Thoracic aorta (tissue), 2 donors: ENCODE measurements at regions not wholly inside any gene's neighbourhood (a gene's known extent, or its start where the extent isn't known, plus 50 kb on each side); places are given as distances from the start of the nearest gene placed in this dataset.

Experiments
- ATAC-seq: fragments of 150-250 bp; one replicate; pipeline ENCODE4 v1.8.0; 2017; ENCODE audit warnings: low read depth; ENCODE audit not compliant: insufficient number of reproducible peaks, low FRiP score
- DNase-seq: peaks from one replicate; pipeline ENCODE4 v3.0.0-alpha.2; 2020; ENCODE audit warnings: low spot score
- H3K27ac ChIP-seq, 2 donors: fragments of 200-600 bp; sonication (generic); 1 replicate in 1 of 2; 2 replicates in 1 of 2; pipeline ENCODE4 v1.5.1; 2016; ENCODE audit warnings: mild to moderate bottlenecking in 2 of 2, moderate library complexity in 2 of 2
- H3K27me3 ChIP-seq: fragments of 200-600 bp; sonication (generic); replicated peaks from 2 replicates; pipeline ENCODE4 v1.6.0; 2016; ENCODE audit warnings: mild to moderate bottlenecking; ENCODE audit not compliant: insufficient read depth
- H3K36me3 ChIP-seq: fragments of 200-600 bp; sonication (generic); one replicate; pipeline ENCODE4 v1.5.1; 2016
- H3K4me1 ChIP-seq, 2 donors: fragments of 200-600 bp; sonication (generic); 1 replicate in 1 of 2; 2 replicates in 1 of 2; pipeline versions ENCODE4 v1.5.1 to v1.6.0; 2016; ENCODE audit warnings: low read depth in 2 of 2, mild to moderate bottlenecking in 1 of 2; ENCODE audit not compliant: control insufficient read depth in 1 of 2
- H3K4me3 ChIP-seq: fragments of 200-600 bp; sonication (generic); 2 replicates; pipeline ENCODE4 v1.5.1; 2016; ENCODE audit warnings: mild to moderate bottlenecking
- H3K9me3 ChIP-seq: fragments of 200-600 bp; sonication (generic); 2 replicates; pipeline ENCODE4 v1.5.1; 2016
- CTCF ChIP-seq: fragments of 200-600 bp; sonication (generic); IDR thresholded peaks from one replicate; pipeline ENCODE4 v1.5.1; 2019; ENCODE audit warnings: antibody characterized with exemption

GRCh38 chr10:61140765-61141392 is 196.9 kb upstream of the RHOBTB1 start:
- H3K4me1 ChIP-seq = no peaks in the 10 kb centered on the region
- ATAC-seq (no peak), DNase-seq (no peak)
- TF ChIP-seq CTCF = peak; percentile 68
- no peaks in the 10 kb centered on the region for H3K36me3 ChIP-seq
- H3K4me3 ChIP-seq = no peak overlapping the region
- no peaks in the 10 kb centered on the region for H3K9me3 ChIP-seq
- no peak overlapping the region for H3K27ac ChIP-seq
- H3K27me3 ChIP-seq = no peaks in the 10 kb centered on the region

- Histone ChIP-seq H3K27ac (no peak overlapping the region), H3K9me3 (no peaks in the 10 kb centered on the region), H3K27me3 (no peaks in the 10 kb centered on the region), H3K4me3 (no peak overlapping the region), H3K4me1 (no peaks in the 10 kb centered on the region), H3K36me3 (no peaks in the 10 kb centered on the region)
- TF ChIP-seq CTCF = no peak
- no peak for ATAC-seq
- no peak for DNase-seq
Measured at GRCh38 chr10:61139592-61139953, 195.6 kb upstream of the RHOBTB1 start.

DNA sequence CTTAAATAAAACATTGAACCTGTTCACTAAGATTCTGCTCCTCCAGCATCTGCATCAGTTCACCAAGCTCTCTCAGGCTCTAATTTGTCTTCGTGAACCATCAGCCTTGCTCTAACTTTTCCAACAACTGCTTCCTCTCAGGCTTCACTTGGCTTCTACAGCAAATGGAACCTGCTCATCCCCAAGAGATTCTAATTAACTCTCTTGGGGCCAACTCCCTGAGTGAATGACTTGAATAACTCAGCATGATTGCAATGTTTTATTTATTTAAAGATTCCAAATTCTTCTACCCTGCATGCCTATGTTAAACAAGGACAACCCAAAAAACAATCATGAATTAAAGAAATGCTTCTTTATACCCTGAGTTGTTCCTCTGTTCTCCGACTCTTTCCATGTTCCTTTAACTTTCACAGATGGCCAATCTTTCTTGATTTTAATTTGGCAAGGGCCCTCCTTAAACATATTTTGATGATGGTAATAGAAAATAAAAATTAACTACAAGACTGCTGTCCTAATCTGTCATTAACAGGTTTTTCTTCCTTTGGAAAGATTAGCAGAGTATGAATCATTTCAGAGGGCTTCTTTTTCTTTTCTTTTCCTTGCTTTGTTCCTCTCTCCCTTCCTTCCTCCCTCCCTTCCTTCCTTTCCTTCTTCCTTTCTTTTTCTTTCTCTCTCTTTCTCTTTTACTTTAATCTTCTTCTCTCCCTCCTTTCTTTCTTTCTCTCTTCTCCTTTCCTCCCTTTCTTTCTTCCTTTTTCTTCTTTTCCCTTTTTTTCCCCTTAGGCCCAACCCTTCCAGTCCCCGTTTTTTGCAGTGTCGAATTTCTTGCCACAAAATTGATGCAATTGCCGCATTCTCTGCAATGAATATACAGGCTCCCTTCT is 195.0 kb upstream of the RHOBTB1 start:
- no peak overlapping the region for H3K27ac ChIP-seq
- no peaks in the 10 kb centered on the region for H3K4me1 ChIP-seq
- H3K9me3 ChIP-seq = no peaks in the 10 kb centered on the region
- H3K36me3 ChIP-seq = no peaks in the 10 kb centered on the region
- no peak for TF ChIP-seq CTCF
- H3K27me3 ChIP-seq = no peaks in the 10 kb centered on the region
- DNase-seq (no peak), ATAC-seq (no peak)
- H3K4me3 ChIP-seq = no peak overlapping the region

- no peaks in the 10 kb centered on the region for H3K4me1 ChIP-seq
- TF ChIP-seq CTCF = no peak
- no peaks in the 10 kb centered on the region for H3K27me3 ChIP-seq
- H3K4me3 ChIP-seq = no peak overlapping the region
- no peaks in the 10 kb centered on the region for H3K9me3 ChIP-seq
- H3K36me3 ChIP-seq = no peaks in the 10 kb centered on the region
- ATAC-seq = no peak
- no peak overlapping the region for H3K27ac ChIP-seq
- DNase-seq = no peak
Measured at GRCh38 chr10:61136139-61136538, 192.2 kb upstream of the RHOBTB1 start.

DNA sequence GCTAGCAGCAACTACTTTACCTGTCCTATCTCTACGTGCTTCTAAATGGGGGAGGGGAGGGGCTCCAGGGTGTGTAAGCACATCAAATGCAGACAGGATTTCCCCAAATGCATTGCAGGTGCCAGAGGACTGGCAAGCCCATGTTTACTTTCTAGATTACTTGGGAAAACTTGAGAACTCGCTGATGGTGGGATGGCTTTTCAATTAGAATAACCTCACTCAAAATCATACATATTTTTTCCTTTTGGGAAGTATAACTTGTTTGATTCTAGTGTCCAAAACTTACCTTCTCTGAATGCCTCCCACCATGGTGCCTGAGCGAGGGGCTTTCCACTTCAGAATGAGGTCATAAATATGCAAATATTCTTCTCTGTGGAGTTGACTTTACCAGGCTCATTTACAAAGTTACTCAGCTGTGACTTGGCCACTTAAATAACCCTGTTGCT is 191.3 kb upstream of the RHOBTB1 start:
- ATAC-seq (no peak), DNase-seq (no peak)
- no peaks in the 10 kb centered on the region for H3K27me3 ChIP-seq
- no peak overlapping the region for H3K27ac ChIP-seq
- H3K4me3 ChIP-seq = no peak overlapping the region
- no peaks in the 10 kb centered on the region for H3K36me3 ChIP-seq
- no peak for TF ChIP-seq CTCF
- no peaks in the 10 kb centered on the region for H3K4me1 ChIP-seq
- no peaks in the 10 kb centered on the region for H3K9me3 ChIP-seq
